MCF 10A (cell line): ENCODE measurements at regions not wholly inside any gene's neighbourhood (a gene's known extent, or its start where the extent isn't known, plus 50 kb on each side); places are given as distances from the start of the nearest gene placed in this dataset.

Source experiments
- BruUV-seq: library from RNA; stranded (reverse); fragments of 400-500 nt; replicated peaks from 2 replicates; lab custom pipeline; 2021; lab: Mats Ljungman, UMichigan
- CTCF ChIA-PET: fragments of 300-600 bp; sonication (Branson Sonifier 250); formaldehyde crosslinking; extraction: SDS; loops from one replicate; lab custom pipeline; 2021; ENCODE audit warnings: antibody characterized with exemption, inconsistent platforms; lab: Yijun Ruan, JAX
- POLR2A ChIA-PET: fragments of 300-600, 350-650 bp; sonication (Branson Sonifier 250); formaldehyde crosslinking; extraction: SDS; loops from one replicate; lab custom pipeline; 2020; ENCODE audit warnings: antibody characterized with exemption, inconsistent platforms; lab: Yijun Ruan, JAX
- DNase-seq: peaks from one replicate; pipeline ENCODE4 v3.0.0-alpha.2; 2018; ENCODE audit not compliant: unreplicated experiment
- H3K27ac Mint-ChIP-seq: one replicate; pipeline ENCODE4 v1.8.0; 2022; ENCODE audit warnings: mild to moderate bottlenecking, low read depth, mixed read lengths; ENCODE audit not compliant: unreplicated experiment
- H3K27me3 Mint-ChIP-seq: one replicate; pipeline ENCODE4 v1.8.0; 2022; ENCODE audit warnings: mixed read lengths; ENCODE audit not compliant: insufficient read depth, unreplicated experiment
- H3K36me3 Mint-ChIP-seq: one replicate; pipeline ENCODE4 v1.8.0; 2022; ENCODE audit warnings: mild to moderate bottlenecking, moderate library complexity, mixed read lengths; ENCODE audit not compliant: insufficient read depth, unreplicated experiment
- H3K4me1 Mint-ChIP-seq: one replicate; pipeline ENCODE4 v1.8.0; 2022; ENCODE audit warnings: mixed read lengths; ENCODE audit not compliant: insufficient read depth, unreplicated experiment
- H3K4me3 Mint-ChIP-seq: one replicate; pipeline ENCODE4 v1.8.0; 2022; ENCODE audit warnings: mild to moderate bottlenecking, moderate library complexity, mixed read lengths; ENCODE audit not compliant: unreplicated experiment
- H3K9me3 Mint-ChIP-seq: one replicate; pipeline ENCODE4 v1.8.0; 2022; ENCODE audit warnings: mixed read lengths; ENCODE audit not compliant: unreplicated experiment
- CTCF ChIP-seq: fragments of 200-600 bp; IDR thresholded peaks from one replicate; pipeline ENCODE4 v1.8.0; 2022; ENCODE audit warnings: antibody characterized with exemption, mild to moderate bottlenecking; ENCODE audit not compliant: unreplicated experiment
- intact Hi-C: fragments of 100-400 bp; cut with micrococcal nuclease; formaldehyde crosslinking; loops from 2 replicates; pipeline ENCODE4 v1.14.1; 2022

GRCh38 chr2:201983174-201983573 is 50.5 kb upstream of the FZD7 start:
- no peak for TF ChIP-seq CTCF
- H3K4me1 Mint-ChIP-seq: no peaks in the 10 kb centered on the region
- H3K9me3 Mint-ChIP-seq: no peaks in the 10 kb centered on the region
- POLR2A ChIA-PET: no interaction called here
- no TSS peak for BruUV-seq
- intact Hi-C loops: no loop called here
- CTCF ChIA-PET: no interaction called here
- H3K36me3 Mint-ChIP-seq: peaks cover 6% of the 10 kb centered on the region
- DNase-seq: no peak
- no peaks in the 10 kb centered on the region for H3K27me3 Mint-ChIP-seq
- H3K27ac Mint-ChIP-seq: no peak overlapping the region
- no peak overlapping the region for H3K4me3 Mint-ChIP-seq

- DNase-seq: no peak
- H3K4me1 Mint-ChIP-seq: no peaks in the 10 kb centered on the region
- H3K27ac Mint-ChIP-seq: no peak overlapping the region
- no peaks in the 10 kb centered on the region for H3K27me3 Mint-ChIP-seq
- H3K4me3 Mint-ChIP-seq: no peak overlapping the region
- ChIA-PET CTCF (no interaction called here), POLR2A (no interaction called here)
- BruUV-seq: no TSS peak
- peaks cover 6% of the 10 kb centered on the region for H3K36me3 Mint-ChIP-seq
- intact Hi-C loops: no loop called here
- no peak for TF ChIP-seq CTCF
- H3K9me3 Mint-ChIP-seq: no peaks in the 10 kb centered on the region
Measured at GRCh38 chr2:201983800-201984199, 49.9 kb upstream of the FZD7 start.
